ENCODE measurements at regions not wholly inside any gene's neighbourhood (a gene's known extent, or its start where the extent isn't known, plus 50 kb on each side); places are given as distances from the start of the nearest gene placed in this dataset.

DNA sequence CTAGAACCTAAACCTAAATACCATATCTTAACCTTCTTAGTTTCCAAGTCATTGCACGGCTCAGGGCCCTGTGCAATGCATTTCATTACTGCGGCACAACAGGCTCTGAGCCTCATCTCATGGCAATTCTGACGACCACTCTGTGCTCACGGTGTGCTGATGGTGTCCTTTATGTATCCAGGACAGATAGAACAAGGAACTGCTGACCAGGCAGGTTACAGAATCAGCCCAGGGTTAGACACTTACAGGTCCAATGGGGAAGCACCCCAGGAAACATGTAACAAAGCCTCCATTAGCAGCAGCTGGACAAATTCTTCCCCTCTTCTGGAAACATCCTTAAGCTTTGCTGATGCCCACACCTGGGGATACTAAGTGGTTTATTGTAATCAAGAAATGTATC, 91.9 kb upstream of the NSMCE3 start:
- DNase-seq (ENCODE audit: extremely low spot score, unreplicated experiment): no peak
- H3K27me3 Mint-ChIP-seq: peaks cover 43% of the 10 kb centered on the region
- no peaks in the 10 kb centered on the region for H3K36me3 Mint-ChIP-seq
- H3K27ac Mint-ChIP-seq: no peak overlapping the region
- no peaks in the 10 kb centered on the region for H3K9me3 Mint-ChIP-seq
- H3K4me3 Mint-ChIP-seq: no peak overlapping the region
- peaks cover 3% of the 10 kb centered on the region for H3K4me1 Mint-ChIP-seq (ENCODE audit: unreplicated experiment)
- TF ChIP-seq, protein P1, sequence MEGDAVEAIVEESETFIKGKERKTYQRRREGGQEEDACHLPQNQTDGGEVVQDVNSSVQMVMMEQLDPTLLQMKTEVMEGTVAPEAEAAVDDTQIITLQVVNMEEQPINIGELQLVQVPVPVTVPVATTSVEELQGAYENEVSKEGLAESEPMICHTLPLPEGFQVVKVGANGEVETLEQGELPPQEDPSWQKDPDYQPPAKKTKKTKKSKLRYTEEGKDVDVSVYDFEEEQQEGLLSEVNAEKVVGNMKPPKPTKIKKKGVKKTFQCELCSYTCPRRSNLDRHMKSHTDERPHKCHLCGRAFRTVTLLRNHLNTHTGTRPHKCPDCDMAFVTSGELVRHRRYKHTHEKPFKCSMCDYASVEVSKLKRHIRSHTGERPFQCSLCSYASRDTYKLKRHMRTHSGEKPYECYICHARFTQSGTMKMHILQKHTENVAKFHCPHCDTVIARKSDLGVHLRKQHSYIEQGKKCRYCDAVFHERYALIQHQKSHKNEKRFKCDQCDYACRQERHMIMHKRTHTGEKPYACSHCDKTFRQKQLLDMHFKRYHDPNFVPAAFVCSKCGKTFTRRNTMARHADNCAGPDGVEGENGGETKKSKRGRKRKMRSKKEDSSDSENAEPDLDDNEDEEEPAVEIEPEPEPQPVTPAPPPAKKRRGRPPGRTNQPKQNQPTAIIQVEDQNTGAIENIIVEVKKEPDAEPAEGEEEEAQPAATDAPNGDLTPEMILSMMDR (conservative IDR thresholded peaks at IDR 0.05): no peak

DNA sequence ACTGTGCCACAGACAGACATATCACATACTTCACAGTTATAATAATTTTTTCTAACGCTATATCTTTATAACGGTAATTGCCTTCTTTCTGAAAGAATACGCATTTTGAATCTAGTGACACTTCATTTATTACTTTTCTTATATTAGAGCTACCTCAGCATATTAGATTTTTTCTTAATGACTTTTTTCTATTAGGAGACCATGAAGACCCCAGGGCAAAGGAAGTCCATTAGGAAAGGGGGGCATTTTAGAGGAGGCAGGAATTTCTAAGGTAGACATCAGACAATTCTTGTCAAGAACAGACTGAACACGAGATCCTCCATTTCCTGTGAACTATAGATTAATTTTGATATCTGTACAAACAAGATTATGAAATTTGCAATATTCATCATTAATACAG, 90.5 kb upstream of the NSMCE3 start:
- TF ChIP-seq, protein P1 (conservative IDR thresholded peaks at IDR 0.05): no peak
- Mint-ChIP-seq H3K27me3 (peaks cover 53% of the 10 kb centered on the region), H3K27ac (no peak overlapping the region), H3K9me3 (no peaks in the 10 kb centered on the region), H3K4me3 (no peak overlapping the region), H3K4me1 (ENCODE audit: unreplicated experiment) (peaks cover 10% of the 10 kb centered on the region), H3K36me3 (no peaks in the 10 kb centered on the region)
- no peak for DNase-seq (ENCODE audit: extremely low spot score, unreplicated experiment)

DNA sequence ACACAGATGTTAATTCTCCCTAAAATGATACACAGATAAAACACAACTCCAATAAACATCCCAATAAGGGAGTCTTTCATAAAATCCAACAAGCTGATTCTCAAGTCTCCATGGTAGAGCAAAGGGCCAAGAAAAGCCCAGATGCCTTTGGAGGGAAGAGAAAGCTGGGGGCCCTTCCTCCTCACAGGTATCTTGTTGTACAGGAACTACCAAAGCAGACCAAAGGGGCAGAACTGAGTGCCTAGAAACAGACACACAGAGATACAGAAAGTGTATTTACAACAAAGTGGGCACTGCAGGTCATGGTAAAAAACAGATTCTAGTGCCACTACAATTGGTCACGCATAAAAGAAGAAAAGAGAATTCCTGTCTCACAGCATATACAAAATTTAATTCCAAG, 87.2 kb upstream of the NSMCE3 start:
- Mint-ChIP-seq H3K27ac (no peak overlapping the region), H3K4me1 (ENCODE audit: unreplicated experiment) (peaks cover 6% of the 10 kb centered on the region)

DNA sequence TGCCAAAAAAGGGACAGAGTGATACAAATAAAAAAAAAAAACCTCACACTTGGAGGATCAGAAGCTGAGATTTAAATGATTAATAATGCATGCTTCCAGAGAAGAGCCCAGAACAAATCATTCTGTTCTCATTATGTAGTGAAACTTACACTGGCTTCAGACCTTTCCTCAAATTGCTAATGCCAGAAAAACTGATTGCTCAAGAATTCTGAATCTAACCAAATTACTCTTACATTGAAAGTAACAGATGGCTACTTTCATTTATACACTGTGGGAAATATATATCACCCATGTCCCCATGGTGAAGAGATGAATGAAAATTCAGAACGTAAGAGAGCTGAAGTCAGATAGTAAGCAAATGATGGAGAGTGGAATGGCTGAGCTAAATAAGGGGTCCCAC, 85.9 kb upstream of the NSMCE3 start:
- H3K9me3 Mint-ChIP-seq: no peaks in the 10 kb centered on the region
- TF ChIP-seq, protein P1 (conservative IDR thresholded peaks at IDR 0.05): no peak
- no peak for DNase-seq (ENCODE audit: extremely low spot score, unreplicated experiment)
- peaks cover 54% of the 10 kb centered on the region for H3K27me3 Mint-ChIP-seq
- no peaks in the 10 kb centered on the region for H3K36me3 Mint-ChIP-seq
- no peak overlapping the region for H3K4me3 Mint-ChIP-seq
- H3K27ac Mint-ChIP-seq: no peak overlapping the region
- H3K4me1 Mint-ChIP-seq (ENCODE audit: unreplicated experiment): peaks cover 6% of the 10 kb centered on the region

More for the DNA sequence above, 87.2 kb upstream of the NSMCE3 start:
- Mint-ChIP-seq H3K27me3 (peaks cover 62% of the 10 kb centered on the region), H3K36me3 (no peaks in the 10 kb centered on the region), H3K9me3 (no peaks in the 10 kb centered on the region), H3K4me3 (no peak overlapping the region)
- DNase-seq (ENCODE audit: extremely low spot score, unreplicated experiment): no peak
- TF ChIP-seq, protein P1 (conservative IDR thresholded peaks at IDR 0.05): no peak

DNA sequence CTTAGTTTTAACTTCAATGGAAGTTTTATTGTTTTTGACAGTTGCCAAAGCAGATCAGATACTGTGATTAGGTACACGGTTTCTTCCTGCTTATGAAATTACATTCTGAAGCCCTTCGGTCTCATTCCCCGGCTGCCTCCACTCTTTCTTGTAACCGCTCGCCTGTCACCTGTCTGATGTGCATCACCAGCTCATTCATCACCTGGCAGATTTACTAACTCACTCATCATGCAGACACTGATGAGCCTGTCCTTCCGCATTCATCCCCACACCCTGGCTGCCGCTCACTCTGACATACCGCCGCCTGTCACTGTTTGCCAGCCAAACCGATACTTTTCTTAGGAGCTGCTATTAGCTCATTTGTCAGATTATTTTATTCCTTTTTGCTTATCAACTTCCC, 82.8 kb upstream of the NSMCE3 start:
- no peak for DNase-seq (ENCODE audit: extremely low spot score, unreplicated experiment)
- H3K4me3 Mint-ChIP-seq: no peak overlapping the region
- peaks cover 16% of the 10 kb centered on the region for H3K4me1 Mint-ChIP-seq (ENCODE audit: unreplicated experiment)
- H3K27ac Mint-ChIP-seq: no peak overlapping the region
- TF ChIP-seq, protein P1 (conservative IDR thresholded peaks at IDR 0.05): no peak
- peaks cover 58% of the 10 kb centered on the region for H3K27me3 Mint-ChIP-seq
- H3K9me3 Mint-ChIP-seq: no peaks in the 10 kb centered on the region
- no peaks in the 10 kb centered on the region for H3K36me3 Mint-ChIP-seq

DNA sequence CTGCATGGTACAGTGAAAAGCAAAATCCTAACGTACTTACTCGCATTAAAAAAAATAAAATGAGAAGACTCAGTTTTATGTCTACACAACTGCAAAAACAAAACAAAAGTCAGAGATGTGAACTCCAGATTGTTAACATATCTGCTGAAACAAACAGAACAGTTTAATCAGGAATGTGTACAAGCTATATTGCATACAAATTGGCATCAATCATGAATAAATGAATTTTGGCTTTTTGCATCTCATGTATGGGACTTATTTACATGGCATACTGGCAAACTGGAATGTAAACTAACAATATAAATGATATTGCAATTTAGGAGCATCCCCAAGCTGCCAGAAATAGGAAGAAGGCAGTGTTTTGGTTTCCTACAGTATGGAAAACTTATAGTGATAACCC, 79.6 kb upstream of the NSMCE3 start:
- TF ChIP-seq, protein P1 (conservative IDR thresholded peaks at IDR 0.05): no peak
- Mint-ChIP-seq H3K27ac (no peak overlapping the region), H3K36me3 (no peaks in the 10 kb centered on the region), H3K4me3 (no peak overlapping the region), H3K4me1 (ENCODE audit: unreplicated experiment) (peaks cover 13% of the 10 kb centered on the region), H3K9me3 (no peaks in the 10 kb centered on the region), H3K27me3 (peaks cover 60% of the 10 kb centered on the region)
- no peak for DNase-seq (ENCODE audit: extremely low spot score, unreplicated experiment)

Data from type B pancreatic cell (in vitro differentiated cells).